RWPE2 (cell line): ENCODE measurements at regions not wholly inside any gene's neighbourhood (a gene's known extent, or its start where the extent isn't known, plus 50 kb on each side); places are given as distances from the start of the nearest gene placed in this dataset.

Source experiments
- ATAC-seq: fragments of 200-7000 bp; cut with Tn5 transposase; 3 replicates; pipeline ENCODE4 v1.9.1; 2021; ENCODE audit warnings: low read depth
- DNase-seq: peaks from one replicate; pipeline ENCODE4 v3.0.0-alpha.2; 2020; ENCODE audit warnings: low spot score
- H3K27ac ChIP-seq: fragments of 450-650 bp; 2 replicates; pipeline ENCODE4 v1.5.1; 2017; ENCODE audit warnings: mild to moderate bottlenecking; ENCODE audit not compliant: poor library complexity, severe bottlenecking
- H3K27me3 ChIP-seq: fragments of 250-450 bp; sonication (Bioruptor Pico); 2 replicates; pipeline ENCODE4 v1.5.1; 2021; ENCODE audit warnings: mild to moderate bottlenecking, moderate library complexity; ENCODE audit not compliant: insufficient read depth, poor library complexity, severe bottlenecking
- H3K36me3 ChIP-seq: fragments of 250-450 bp; sonication (Bioruptor Pico); 2 replicates; pipeline ENCODE4 v1.5.1; 2020; ENCODE audit warnings: low read depth, mild to moderate bottlenecking, moderate library complexity
- H3K4me1 ChIP-seq: fragments of 250-450 bp; sonication (Bioruptor Pico); 2 replicates; pipeline ENCODE4 v1.5.1; 2021; ENCODE audit warnings: mild to moderate bottlenecking, moderate library complexity; ENCODE audit not compliant: insufficient read depth, poor library complexity, severe bottlenecking
- H3K4me3 ChIP-seq: fragments of 250-450 bp; sonication (Bioruptor Pico); 2 replicates; pipeline ENCODE4 v1.5.1; 2021; ENCODE audit warnings: mild to moderate bottlenecking, moderate library complexity; ENCODE audit not compliant: severe bottlenecking
- H3K9me3 ChIP-seq: fragments of 250-450 bp; sonication (Bioruptor Pico); 2 replicates; pipeline ENCODE4 v1.5.1; 2021; ENCODE audit warnings: mild to moderate bottlenecking, moderate library complexity; ENCODE audit not compliant: severe bottlenecking
- CTCF ChIP-seq: fragments of 450-650 bp; IDR thresholded peaks from one replicate; pipeline ENCODE4 v1.5.1; 2017; ENCODE audit warnings: mild to moderate bottlenecking, moderate library complexity; ENCODE audit not compliant: poor library complexity, severe bottlenecking

GRCh38 chr3:22977650-22978289, 225.4 kb upstream of the UBE2E2 start:
- Histone ChIP-seq H3K27ac (no peak overlapping the region), H3K4me1 (no peaks in the 10 kb centered on the region), H3K9me3 (no peaks in the 10 kb centered on the region), H3K36me3 (no peaks in the 10 kb centered on the region), H3K27me3 (peaks cover under 1% of the 10 kb centered on the region), H3K4me3 (no peak overlapping the region)
- no peak for ATAC-seq
- no peak for DNase-seq
- TF ChIP-seq CTCF, result no peak

- no peaks in the 10 kb centered on the region for H3K9me3 ChIP-seq
- peaks cover 5% of the 10 kb centered on the region for H3K27me3 ChIP-seq
- no peak overlapping the region for H3K27ac ChIP-seq
- no peak for DNase-seq
- no peak for TF ChIP-seq CTCF
- no peak for ATAC-seq
- H3K36me3 ChIP-seq, result no peaks in the 10 kb centered on the region
- no peaks in the 10 kb centered on the region for H3K4me1 ChIP-seq
- no peak overlapping the region for H3K4me3 ChIP-seq
Measured at GRCh38 chr3:22979581-22979980, 223.5 kb upstream of the UBE2E2 start.

- Histone ChIP-seq H3K4me3 (no peak overlapping the region), H3K9me3 (no peaks in the 10 kb centered on the region), H3K4me1 (no peaks in the 10 kb centered on the region), H3K27me3 (peaks cover 5% of the 10 kb centered on the region), H3K36me3 (no peaks in the 10 kb centered on the region), H3K27ac (no peak overlapping the region)
- no peak for DNase-seq
- peak; percentile 55; the same call in 2 of the 3 replicates for ATAC-seq
- TF ChIP-seq CTCF, result no peak
Measured at GRCh38 chr3:22980346-22980745, 222.8 kb upstream of the UBE2E2 start.

- H3K9me3 ChIP-seq, result no peaks in the 10 kb centered on the region
- ATAC-seq (no peak), DNase-seq (no peak)
- no peak overlapping the region for H3K4me3 ChIP-seq
- no peak for TF ChIP-seq CTCF
- no peaks in the 10 kb centered on the region for H3K36me3 ChIP-seq
- no peak overlapping the region for H3K27ac ChIP-seq
- peaks cover 5% of the 10 kb centered on the region for H3K27me3 ChIP-seq
- H3K4me1 ChIP-seq, result no peaks in the 10 kb centered on the region
Measured at GRCh38 chr3:22981166-22981565, 222.0 kb upstream of the UBE2E2 start.

- ATAC-seq (no peak), DNase-seq (no peak)
- H3K27me3 ChIP-seq, result peaks cover 5% of the 10 kb centered on the region
- no peak for TF ChIP-seq CTCF
- H3K27ac ChIP-seq, result no peak overlapping the region
- H3K36me3 ChIP-seq, result no peaks in the 10 kb centered on the region
- H3K9me3 ChIP-seq, result no peaks in the 10 kb centered on the region
- H3K4me3 ChIP-seq, result no peak overlapping the region
- H3K4me1 ChIP-seq, result no peaks in the 10 kb centered on the region
Measured at GRCh38 chr3:22981861-22982260, 221.3 kb upstream of the UBE2E2 start.
